ENCODE measurements at regions not wholly inside any gene's neighbourhood (a gene's known extent, or its start where the extent isn't known, plus 50 kb on each side); places are given as distances from the start of the nearest gene placed in this dataset.

GRCh38 chr11:28517621-28518020 is 409.4 kb downstream of the METTL15 start:
- CTCF ChIA-PET, result no interaction called here
- 43% methylated on average over 1 of the region's 5 CpGs for WGBS (ENCODE audit: insufficient coverage)
- no peak overlapping the region for H3K4me3 Mint-ChIP-seq
- DNase-seq (no peak), ATAC-seq (replicated peaks in 1 of 4) (no peak)
- no peaks in the 10 kb centered on the region for H3K27me3 Mint-ChIP-seq
- Histone ChIP-seq H3K9me3 (no peaks in the 10 kb centered on the region), H3K4me3 (ENCODE audit: control insufficient read depth in 1 of 2, extremely low read depth in 1 of 2, low read length in 1 of 2) (no peak overlapping the region), H3K36me3 (ENCODE audit: control insufficient read depth in 2 of 2, extremely low read depth in 1 of 2, insufficient read depth in 1 of 2, low read length in 1 of 2) (no peaks in the 10 kb centered on the region), H3K27me3 (replicated peaks in 1 of 2; ENCODE audit: control insufficient read depth in 2 of 2, extremely low read depth in 1 of 2, insufficient read depth in 2 of 2, low read length in 1 of 2) (no peaks in the 10 kb centered on the region), H3K4me1 (ENCODE audit: control insufficient read depth in 1 of 2, extremely low read depth in 1 of 2, insufficient read depth in 2 of 2, low read length in 2 of 2) (no peaks in the 10 kb centered on the region), H3K27ac (ENCODE audit: low read length) (no peak overlapping the region)
- no peaks in the 10 kb centered on the region for H3K36me3 Mint-ChIP-seq
- H3K4me1 Mint-ChIP-seq, result no peaks in the 10 kb centered on the region
- H3K9me3 Mint-ChIP-seq, result peaks cover 3 to 10% (median 8%) of the 10 kb centered on the region in 3 donors
- H3K27ac Mint-ChIP-seq, result no peak overlapping the region
- POLR2A ChIA-PET, result no interaction called here

GRCh38 chr11:28514391-28514790 is 406.2 kb downstream of the METTL15 start:
- Mint-ChIP-seq H3K4me3 (no peak overlapping the region), H3K27me3 (no peaks in the 10 kb centered on the region), H3K27ac (no peak overlapping the region), H3K9me3 (peaks cover 3 to 10% (median 8%) of the 10 kb centered on the region in 3 donors), H3K36me3 (no peaks in the 10 kb centered on the region), H3K4me1 (no peaks in the 10 kb centered on the region)
- no peaks in the 10 kb centered on the region for H3K36me3 ChIP-seq (ENCODE audit: control insufficient read depth in 2 of 2, extremely low read depth in 1 of 2, insufficient read depth in 1 of 2, low read length in 1 of 2)
- ATAC-seq (replicated peaks in 1 of 4), result no peak
- no peak overlapping the region for H3K4me3 ChIP-seq (ENCODE audit: control insufficient read depth in 1 of 2, extremely low read depth in 1 of 2, low read length in 1 of 2)
- no CpG with 5 or more reads among the region's 2 CpGs for WGBS (ENCODE audit: insufficient coverage)
- DNase-seq, result no peak
- no peaks in the 10 kb centered on the region for H3K4me1 ChIP-seq (ENCODE audit: control insufficient read depth in 1 of 2, extremely low read depth in 1 of 2, insufficient read depth in 2 of 2, low read length in 2 of 2)
- POLR2A ChIA-PET, result no interaction called here
- H3K9me3 ChIP-seq, result no peaks in the 10 kb centered on the region
- CTCF ChIA-PET, result no interaction called here
- H3K27me3 ChIP-seq (replicated peaks in 1 of 2; ENCODE audit: control insufficient read depth in 2 of 2, extremely low read depth in 1 of 2, insufficient read depth in 2 of 2, low read length in 1 of 2), result no peaks in the 10 kb centered on the region
- H3K27ac ChIP-seq (ENCODE audit: low read length), result no peak overlapping the region

DNA sequence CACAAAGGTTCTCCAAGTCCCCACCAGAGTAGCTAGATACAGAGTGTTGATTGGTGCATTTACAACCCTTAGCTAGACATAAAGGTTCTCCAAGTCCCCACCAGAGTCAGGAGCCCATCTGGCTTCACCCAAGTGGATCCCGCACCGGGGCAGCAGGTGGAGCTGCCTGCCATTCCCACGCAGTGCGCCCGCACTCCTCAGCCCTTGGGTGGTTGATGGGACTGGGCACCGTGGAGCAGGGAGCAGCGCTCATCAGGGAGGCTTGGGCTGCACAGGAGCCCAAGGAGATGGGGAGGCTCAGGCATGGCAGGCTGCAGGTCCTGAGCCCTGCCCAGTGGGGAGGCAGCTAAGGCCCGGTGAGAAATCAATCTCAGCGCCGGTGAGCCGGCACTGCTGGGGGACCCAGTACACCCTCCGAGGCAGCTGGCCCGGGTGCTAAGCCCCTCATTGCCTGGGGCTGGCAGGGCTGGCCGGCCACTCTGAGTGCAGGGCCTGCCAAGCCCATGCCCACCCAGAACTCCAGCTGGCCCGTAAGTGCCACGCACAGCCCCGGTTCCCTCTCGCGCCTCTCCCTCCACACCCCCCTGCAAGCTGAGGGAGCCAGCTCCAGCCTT is 404.1 kb downstream of the METTL15 start:
- ATAC-seq (replicated peaks in 1 of 4) (no peak), DNase-seq (no peak)
- ChIA-PET POLR2A (no interaction called here), CTCF (no interaction called here)
- no peak overlapping the region for H3K27ac ChIP-seq (ENCODE audit: low read length)
- H3K36me3 ChIP-seq (ENCODE audit: control insufficient read depth in 2 of 2, extremely low read depth in 1 of 2, insufficient read depth in 1 of 2, low read length in 1 of 2), result no peaks in the 10 kb centered on the region
- Mint-ChIP-seq H3K36me3 (no peaks in the 10 kb centered on the region), H3K27me3 (no peaks in the 10 kb centered on the region), H3K4me1 (no peaks in the 10 kb centered on the region), H3K9me3 (peaks cover 8 to 14% (median 9%) of the 10 kb centered on the region in 3 donors), H3K27ac (no peak overlapping the region), H3K4me3 (no peak overlapping the region)
- H3K27me3 ChIP-seq (replicated peaks in 1 of 2; ENCODE audit: control insufficient read depth in 2 of 2, extremely low read depth in 1 of 2, insufficient read depth in 2 of 2, low read length in 1 of 2), result no peaks in the 10 kb centered on the region
- H3K4me1 ChIP-seq (ENCODE audit: control insufficient read depth in 1 of 2, extremely low read depth in 1 of 2, insufficient read depth in 2 of 2, low read length in 2 of 2), result no peaks in the 10 kb centered on the region
- no peak overlapping the region for H3K4me3 ChIP-seq (ENCODE audit: control insufficient read depth in 1 of 2, extremely low read depth in 1 of 2, low read length in 1 of 2)
- no peaks in the 10 kb centered on the region for H3K9me3 ChIP-seq
- WGBS (ENCODE audit: insufficient coverage), result 84% methylated on average over 12 of the region's 19 CpGs

- ATAC-seq (replicated peaks in 1 of 4), result no peak
These were observed 397.0 kb downstream of the METTL15 start for GRCh38 chr11:28505232-28505631.

DNA sequence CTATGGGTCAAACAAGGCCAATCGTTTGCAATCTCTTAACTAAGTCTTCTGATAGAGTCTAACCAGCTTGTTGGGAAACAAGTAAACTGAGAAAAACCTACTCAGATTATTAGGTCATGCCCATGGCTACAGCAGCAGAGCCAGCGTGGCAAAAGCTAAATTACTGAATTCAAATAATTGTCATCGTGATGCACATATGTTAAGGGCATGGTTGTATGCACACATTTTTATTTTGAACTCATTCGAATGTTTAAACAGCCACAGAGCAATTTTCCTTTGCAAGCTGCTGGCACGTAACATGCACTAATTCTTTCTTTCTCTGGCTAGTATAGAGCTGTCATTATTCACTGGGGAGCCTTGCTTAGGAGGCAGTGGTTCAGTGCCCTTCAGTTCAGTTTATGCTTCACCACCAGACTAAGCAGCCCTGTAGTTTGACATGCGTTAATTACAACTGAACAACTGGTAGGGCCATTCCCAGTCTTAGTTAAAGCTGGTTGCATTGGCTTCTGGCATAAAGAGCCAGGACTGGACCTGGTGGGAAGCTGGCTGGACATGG is 396.4 kb downstream of the METTL15 start:
- Histone ChIP-seq H3K4me1 (ENCODE audit: control insufficient read depth in 1 of 2, extremely low read depth in 1 of 2, insufficient read depth in 2 of 2, low read length in 2 of 2) (no peaks in the 10 kb centered on the region), H3K36me3 (ENCODE audit: control insufficient read depth in 2 of 2, extremely low read depth in 1 of 2, insufficient read depth in 1 of 2, low read length in 1 of 2) (no peaks in the 10 kb centered on the region), H3K27ac (ENCODE audit: low read length) (no peak overlapping the region), H3K9me3 (no peaks in the 10 kb centered on the region), H3K27me3 (replicated peaks in 1 of 2; ENCODE audit: control insufficient read depth in 2 of 2, extremely low read depth in 1 of 2, insufficient read depth in 2 of 2, low read length in 1 of 2) (no peaks in the 10 kb centered on the region), H3K4me3 (ENCODE audit: control insufficient read depth in 1 of 2, extremely low read depth in 1 of 2, low read length in 1 of 2) (no peak overlapping the region)
- ATAC-seq (replicated peaks in 1 of 4) (no peak), DNase-seq (no peak)
- H3K4me1 Mint-ChIP-seq, result no peaks in the 10 kb centered on the region
- H3K27me3 Mint-ChIP-seq, result no peaks in the 10 kb centered on the region
- H3K4me3 Mint-ChIP-seq, result no peak overlapping the region
- peaks cover 0 to 7% (median 4%) of the 10 kb centered on the region in 3 donors for H3K9me3 Mint-ChIP-seq
- H3K27ac Mint-ChIP-seq, result no peak overlapping the region
- ChIA-PET CTCF (interaction anchor here in 1 of 2 donors (0.7 kb wide), 1 partner anchor 24 kb away, joined by 6 read pairs; no protein-coding TSS in a partner anchor), POLR2A (no interaction called here)
- H3K36me3 Mint-ChIP-seq, result no peaks in the 10 kb centered on the region
- 88% methylated on average over 3 of the region's 6 CpGs for WGBS (ENCODE audit: insufficient coverage)

More at GRCh38 chr11:28505232-28505631, 397.0 kb downstream of the METTL15 start:
- H3K27ac ChIP-seq (ENCODE audit: low read length), result no peak overlapping the region
- no CpG with 5 or more reads among the region's 3 CpGs for WGBS (ENCODE audit: insufficient coverage)
- H3K36me3 Mint-ChIP-seq, result no peaks in the 10 kb centered on the region
- CTCF ChIA-PET, result no interaction called here
- no peak overlapping the region for H3K4me3 ChIP-seq (ENCODE audit: control insufficient read depth in 1 of 2, extremely low read depth in 1 of 2, low read length in 1 of 2)
- H3K9me3 Mint-ChIP-seq, result peaks cover 0 to 7% (median 4%) of the 10 kb centered on the region in 3 donors
- no peaks in the 10 kb centered on the region for H3K9me3 ChIP-seq
- POLR2A ChIA-PET, result no interaction called here
- H3K4me1 Mint-ChIP-seq, result no peaks in the 10 kb centered on the region
- H3K27ac Mint-ChIP-seq, result no peak overlapping the region
- H3K4me3 Mint-ChIP-seq, result no peak overlapping the region
- no peaks in the 10 kb centered on the region for H3K36me3 ChIP-seq (ENCODE audit: control insufficient read depth in 2 of 2, extremely low read depth in 1 of 2, insufficient read depth in 1 of 2, low read length in 1 of 2)
- H3K27me3 Mint-ChIP-seq, result no peaks in the 10 kb centered on the region
- H3K27me3 ChIP-seq (replicated peaks in 1 of 2; ENCODE audit: control insufficient read depth in 2 of 2, extremely low read depth in 1 of 2, insufficient read depth in 2 of 2, low read length in 1 of 2), result no peaks in the 10 kb centered on the region
- DNase-seq, result no peak
- H3K4me1 ChIP-seq (ENCODE audit: control insufficient read depth in 1 of 2, extremely low read depth in 1 of 2, insufficient read depth in 2 of 2, low read length in 2 of 2), result no peaks in the 10 kb centered on the region

DNA sequence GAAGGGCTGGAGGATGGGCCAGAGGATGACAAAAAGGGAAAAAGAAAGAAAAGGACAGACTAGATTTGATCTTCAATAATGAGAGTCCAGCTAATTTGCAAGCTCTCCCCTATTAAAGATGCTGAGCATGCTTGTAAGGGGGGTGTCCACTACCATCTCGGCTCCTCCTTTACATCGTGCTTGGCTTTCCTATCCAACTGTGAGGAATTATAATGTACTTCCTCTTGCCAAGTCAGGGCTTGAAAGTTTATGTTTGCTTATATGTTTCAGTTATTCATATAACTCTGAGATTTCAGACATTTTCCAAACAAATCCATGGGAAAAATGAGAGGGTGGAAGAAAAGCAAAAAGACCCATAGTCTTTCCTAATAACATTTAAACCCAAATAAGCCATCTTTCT is 387.1 kb downstream of the METTL15 start:
- ChIA-PET CTCF (no interaction called here), POLR2A (no interaction called here)
- H3K36me3 Mint-ChIP-seq, result no peaks in the 10 kb centered on the region
- no peak overlapping the region for H3K27ac ChIP-seq (ENCODE audit: low read length)
- H3K36me3 ChIP-seq (ENCODE audit: control insufficient read depth in 2 of 2, extremely low read depth in 1 of 2, insufficient read depth in 1 of 2, low read length in 1 of 2), result no peaks in the 10 kb centered on the region
- no peaks in the 10 kb centered on the region for H3K9me3 ChIP-seq
- no peak for ATAC-seq (replicated peaks in 1 of 4)
- no peaks in the 10 kb centered on the region for H3K27me3 ChIP-seq (replicated peaks in 1 of 2; ENCODE audit: control insufficient read depth in 2 of 2, extremely low read depth in 1 of 2, insufficient read depth in 2 of 2, low read length in 1 of 2)
- no peaks in the 10 kb centered on the region for H3K9me3 Mint-ChIP-seq
- H3K4me3 ChIP-seq (ENCODE audit: control insufficient read depth in 1 of 2, extremely low read depth in 1 of 2, low read length in 1 of 2), result no peak overlapping the region
- no peak overlapping the region for H3K27ac Mint-ChIP-seq
- no CpG with 5 or more reads among the region's 2 CpGs for WGBS (ENCODE audit: insufficient coverage)
- H3K4me1 ChIP-seq (ENCODE audit: control insufficient read depth in 1 of 2, extremely low read depth in 1 of 2, insufficient read depth in 2 of 2, low read length in 2 of 2), result no peaks in the 10 kb centered on the region
- no peaks in the 10 kb centered on the region for H3K4me1 Mint-ChIP-seq
- H3K4me3 Mint-ChIP-seq, result no peak overlapping the region
- no peaks in the 10 kb centered on the region for H3K27me3 Mint-ChIP-seq
- no peak for DNase-seq

DNA sequence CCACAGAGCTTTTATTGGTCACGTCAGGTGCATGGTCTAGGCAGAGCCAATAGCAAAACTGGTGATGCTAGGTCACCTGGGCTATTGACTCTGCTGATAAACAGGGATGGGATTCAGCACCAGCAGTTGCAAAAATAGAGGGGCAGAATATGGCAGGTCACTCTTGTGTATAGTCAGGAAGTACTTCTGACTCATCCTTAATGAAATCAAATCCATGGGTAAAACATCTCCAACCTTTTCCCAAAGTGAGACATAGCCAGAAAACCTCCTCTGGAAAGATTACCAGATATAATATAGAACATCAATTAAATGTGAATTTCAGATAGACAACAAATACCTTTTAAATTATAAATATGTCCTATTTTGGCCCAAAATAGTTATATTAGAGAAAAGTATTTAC is 383.2 kb downstream of the METTL15 start:
- WGBS (ENCODE audit: insufficient coverage), result no CpG with 5 or more reads among the region's 1 CpG
- no peak overlapping the region for H3K4me3 Mint-ChIP-seq
- POLR2A ChIA-PET, result no interaction called here
- no peaks in the 10 kb centered on the region for H3K4me1 Mint-ChIP-seq
- H3K27ac Mint-ChIP-seq, result no peak overlapping the region
- Histone ChIP-seq H3K36me3 (ENCODE audit: control insufficient read depth in 2 of 2, extremely low read depth in 1 of 2, insufficient read depth in 1 of 2, low read length in 1 of 2) (no peaks in the 10 kb centered on the region), H3K27me3 (replicated peaks in 1 of 2; ENCODE audit: control insufficient read depth in 2 of 2, extremely low read depth in 1 of 2, insufficient read depth in 2 of 2, low read length in 1 of 2) (no peaks in the 10 kb centered on the region), H3K4me1 (ENCODE audit: control insufficient read depth in 1 of 2, extremely low read depth in 1 of 2, insufficient read depth in 2 of 2, low read length in 2 of 2) (no peaks in the 10 kb centered on the region), H3K9me3 (no peaks in the 10 kb centered on the region), H3K27ac (ENCODE audit: low read length) (no peak overlapping the region), H3K4me3 (ENCODE audit: control insufficient read depth in 1 of 2, extremely low read depth in 1 of 2, low read length in 1 of 2) (no peak overlapping the region)
- ATAC-seq (replicated peaks in 1 of 4) (no peak), DNase-seq (no peak)
- CTCF ChIA-PET, result no interaction called here
- no peaks in the 10 kb centered on the region for H3K9me3 Mint-ChIP-seq
- no peaks in the 10 kb centered on the region for H3K36me3 Mint-ChIP-seq
- no peaks in the 10 kb centered on the region for H3K27me3 Mint-ChIP-seq
